GM23248 (cell line): ENCODE measurements at regions not wholly inside any gene's neighbourhood (a gene's known extent, or its start where the extent isn't known, plus 50 kb on each side); places are given as distances from the start of the nearest gene placed in this dataset.

Source experiments
- EZH2 ChIP-seq: fragments of 200-600 bp; sonication (generic); IDR thresholded peaks from 2 replicates; pipeline ENCODE4 v1.6.1; 2018; ENCODE audit warnings: antibody characterized with exemption, mild to moderate bottlenecking; ENCODE audit not compliant: insufficient read depth, poor library complexity, severe bottlenecking
- EZH2phosphoT487 ChIP-seq: fragments of 200-600 bp; sonication (generic); IDR thresholded peaks from 2 replicates; pipeline ENCODE4 v1.6.1; 2018; ENCODE audit warnings: antibody characterized with exemption, moderate library complexity, mild to moderate bottlenecking, low read depth; ENCODE audit not compliant: insufficient read depth

- TF ChIP-seq EZH2phosphoT487 (no peak), EZH2 (no peak)
These were observed 69.8 kb upstream of the TTC34 start for GRCh38 chr1:2871246-2871815.
